Duodenal mucosa (tissue), 2 donors: ENCODE measurements at regions not wholly inside any gene's neighbourhood (a gene's known extent, or its start where the extent isn't known, plus 50 kb on each side); places are given as distances from the start of the nearest gene placed in this dataset.
"Not testable (repeated sequence)": the region's sequence is repeated elsewhere in the genome, so short reads cannot be mapped to it uniquely, and the experiment has no call there.

Experiments
- H3K27ac ChIP-seq: one replicate; pipeline ENCODE4 v1.7.0; 2013; ENCODE audit warnings: low read depth, low read length
- H3K27me3 ChIP-seq, 2 donors: one replicate each; pipeline ENCODE4 v1.7.0; 2013; ENCODE audit warnings: low read length in 2 of 2, control low read depth in 1 of 2; ENCODE audit not compliant: insufficient read depth in 2 of 2, control insufficient read depth in 1 of 2
- H3K36me3 ChIP-seq, 2 donors: one replicate each; pipeline ENCODE4 v1.7.0; 2013; ENCODE audit warnings: low read length in 2 of 2, control low read depth in 1 of 2; ENCODE audit not compliant: insufficient read depth in 2 of 2, control insufficient read depth in 1 of 2
- H3K4me1 ChIP-seq, 2 donors: one replicate each; pipeline ENCODE4 v1.7.0; 2013; ENCODE audit warnings: low read length in 2 of 2, control low read depth in 1 of 2; ENCODE audit not compliant: insufficient read depth in 2 of 2, control insufficient read depth in 1 of 2
- H3K4me3 ChIP-seq, 2 donors: one replicate each; pipeline ENCODE4 v1.7.0; 2013; ENCODE audit warnings: low read length in 2 of 2, low read depth in 1 of 2
- H3K9ac ChIP-seq, 2 donors: one replicate each; pipeline ENCODE4 v1.7.0; 2013; ENCODE audit warnings: low read length in 2 of 2, low read depth in 1 of 2
- H3K9me3 ChIP-seq, 2 donors: one replicate each; pipeline ENCODE4 v1.7.0; 2013; ENCODE audit warnings: low read length in 2 of 2, control low read depth in 1 of 2; ENCODE audit not compliant: control insufficient read depth in 1 of 2

DNA sequence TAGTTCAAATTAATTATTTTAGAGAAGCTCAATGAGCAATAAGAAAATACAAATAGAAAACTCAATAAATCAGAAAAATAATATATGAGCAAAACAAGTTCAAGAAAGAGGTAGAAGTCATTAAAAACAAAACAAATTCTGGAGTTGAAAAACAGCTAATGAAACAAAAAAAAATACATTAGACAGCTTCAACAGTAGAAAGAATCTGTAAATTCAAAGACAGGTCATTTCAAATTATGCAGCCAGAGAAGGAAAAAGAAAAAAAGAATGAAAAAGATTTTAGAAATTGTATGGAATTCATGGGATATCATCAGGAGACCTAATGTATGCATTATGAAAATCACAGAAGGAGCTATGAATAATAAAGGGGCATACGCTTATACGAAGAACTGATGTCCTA is 795.3 kb upstream of the ADGRB3 start:
- Histone ChIP-seq H3K27ac (no peak overlapping the region), H3K36me3 (no peaks in the 10 kb centered on the region), H3K27me3 (no peaks in the 10 kb centered on the region), H3K9ac (no peak overlapping the region), H3K4me1 (no peaks in the 10 kb centered on the region), H3K4me3 (no peak overlapping the region), H3K9me3 (peaks cover 3 to 10% of the 10 kb centered on the region in 2 donors)

DNA sequence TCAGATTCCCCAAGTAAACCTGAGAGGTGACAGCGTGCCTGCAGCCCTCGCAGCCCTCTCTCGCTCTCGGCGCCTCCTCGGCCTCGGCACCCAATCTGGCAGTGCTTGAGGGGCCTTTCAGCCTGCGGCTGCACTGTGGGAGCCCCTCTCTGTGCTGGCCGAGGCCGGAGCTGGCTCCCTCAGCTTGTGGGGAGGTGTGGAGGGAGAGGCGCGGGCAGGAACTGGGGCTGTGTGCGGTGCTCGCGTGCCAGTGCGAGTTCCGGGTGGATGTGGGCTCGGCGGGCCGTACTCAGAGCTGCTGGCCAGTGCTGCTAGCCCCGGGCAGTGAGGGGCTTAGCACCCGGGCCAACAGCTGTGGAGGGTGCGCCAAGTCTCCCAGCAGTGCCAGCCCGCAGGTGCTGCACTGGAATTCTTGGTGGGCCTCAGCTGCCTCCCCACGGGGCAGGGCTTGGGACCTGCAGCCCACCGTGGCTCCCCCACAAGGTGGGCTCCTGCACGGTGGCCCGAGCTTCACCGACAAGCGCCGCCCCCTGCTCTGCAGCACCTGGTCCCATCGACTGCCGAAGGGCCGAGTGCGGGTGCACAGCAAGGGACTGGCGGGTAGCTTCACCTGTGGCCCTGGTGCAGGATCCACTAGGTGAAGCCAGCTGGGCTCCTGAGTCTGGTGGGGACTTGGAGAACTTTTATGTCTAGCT is 809.7 kb upstream of the ADGRB3 start:
- Histone ChIP-seq H3K27ac (no peak overlapping the region), H3K36me3 (no peaks in the 10 kb centered on the region), H3K9ac (no peak overlapping the region), H3K27me3 (no peaks in the 10 kb centered on the region), H3K4me1 (no peaks in the 10 kb centered on the region), H3K9me3 (peaks cover 6% of the 10 kb centered on the region in 2 donors), H3K4me3 (no peak overlapping the region)

DNA sequence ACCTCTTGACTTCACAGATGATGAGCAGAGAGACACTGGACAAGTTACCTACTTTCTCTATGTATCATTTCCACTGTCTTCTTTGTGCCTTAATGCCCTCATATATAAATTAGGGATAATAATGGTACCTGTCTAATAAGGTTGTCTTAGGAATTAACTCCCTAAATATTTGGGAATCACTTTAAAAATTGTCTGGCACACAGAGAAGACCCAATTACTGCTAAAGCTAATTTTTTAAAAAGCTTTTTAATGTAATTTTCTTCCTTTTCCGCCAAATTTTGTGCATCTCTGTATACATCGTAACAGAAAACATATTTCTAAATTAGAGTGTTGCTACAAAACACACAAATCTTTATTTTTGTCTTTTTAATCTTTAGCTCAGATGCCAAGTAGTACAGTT is 816.8 kb upstream of the ADGRB3 start:
- Histone ChIP-seq H3K27ac (no peak overlapping the region), H3K4me1 (no peaks in the 10 kb centered on the region), H3K27me3 (no peaks in the 10 kb centered on the region), H3K9me3 (peaks cover 7 to 10% of the 10 kb centered on the region in 2 donors), H3K4me3 (no peak overlapping the region), H3K9ac (no peak overlapping the region), H3K36me3 (no peaks in the 10 kb centered on the region)

DNA sequence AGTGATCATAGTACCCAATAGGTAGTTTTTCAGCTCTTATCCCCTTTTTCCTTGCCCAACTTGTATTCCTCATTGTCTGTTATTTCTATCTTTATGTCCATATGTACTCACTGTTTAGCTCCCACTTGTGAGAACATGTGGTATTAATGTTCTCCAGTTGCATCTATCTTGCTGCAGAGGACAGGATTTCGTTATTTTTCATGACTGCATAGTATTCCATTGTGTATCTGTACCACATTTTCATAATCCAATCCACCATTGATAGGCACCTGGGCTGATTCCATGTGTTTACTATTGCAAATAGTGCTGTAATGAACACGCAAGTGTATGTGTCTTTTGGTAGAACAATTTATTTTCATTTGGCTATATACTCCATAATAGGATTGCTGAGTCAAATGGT is 819.5 kb upstream of the ADGRB3 start:
- H3K9ac ChIP-seq, result no peak overlapping the region
- H3K9me3 ChIP-seq, result peaks cover 19 to 24% of the 10 kb centered on the region in 2 donors
- no peaks in the 10 kb centered on the region for H3K27me3 ChIP-seq

DNA sequence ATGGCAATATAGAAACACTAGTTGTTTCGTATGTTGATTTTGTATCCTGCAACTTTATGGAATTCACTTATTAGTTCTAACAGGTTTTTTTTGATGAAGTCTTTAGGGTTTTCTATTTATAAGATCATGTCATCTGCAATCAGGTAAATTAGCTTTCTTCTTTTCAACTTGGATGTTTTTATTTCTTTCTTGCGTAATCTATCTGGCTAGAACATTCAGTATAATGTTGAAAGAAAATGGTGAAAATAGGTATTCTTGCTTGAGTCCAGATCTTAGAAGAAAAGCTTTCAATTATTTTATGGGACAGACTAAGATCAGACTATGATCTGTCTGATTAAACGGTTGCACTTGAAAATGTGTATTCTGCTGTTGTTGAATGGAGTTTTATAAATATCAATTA is 820.8 kb upstream of the ADGRB3 start:
- no peak overlapping the region for H3K27ac ChIP-seq
- H3K9ac ChIP-seq, result no peak overlapping the region
- no peaks in the 10 kb centered on the region for H3K4me1 ChIP-seq
- H3K27me3 ChIP-seq, result no peaks in the 10 kb centered on the region
- H3K4me3 ChIP-seq, result no peak overlapping the region
- H3K9me3 ChIP-seq, result peaks cover 18 to 24% of the 10 kb centered on the region in 2 donors
- no peaks in the 10 kb centered on the region for H3K36me3 ChIP-seq

More for the DNA sequence above, 819.5 kb upstream of the ADGRB3 start:
- Histone ChIP-seq H3K36me3 (no peaks in the 10 kb centered on the region), H3K4me3 (no peak overlapping the region), H3K4me1 (no peaks in the 10 kb centered on the region), H3K27ac (no peak overlapping the region)

DNA sequence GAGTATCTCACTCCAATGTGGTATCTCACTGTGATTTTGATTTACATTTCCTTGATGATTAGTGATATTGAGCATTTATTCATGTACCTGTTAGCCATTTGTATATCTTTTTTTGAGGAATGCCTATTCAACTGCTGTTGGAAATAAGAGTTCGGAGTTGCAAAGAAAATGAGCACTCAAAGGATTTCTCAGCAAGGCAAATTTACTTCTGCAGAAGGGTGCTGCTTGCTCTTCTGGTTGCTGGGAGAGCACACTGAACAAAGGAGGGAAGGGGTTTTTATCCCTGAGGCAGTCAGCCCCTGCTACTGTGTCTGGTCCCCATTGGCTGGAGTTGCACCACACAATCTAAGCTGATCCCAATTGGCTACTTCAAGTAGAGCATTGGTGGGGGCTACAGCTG is 822.4 kb upstream of the ADGRB3 start:
- Histone ChIP-seq H3K9me3 (peaks cover 18 to 24% of the 10 kb centered on the region in 2 donors), H3K4me1 (no peaks in the 10 kb centered on the region), H3K4me3 (no peak overlapping the region), H3K36me3 (no peaks in the 10 kb centered on the region), H3K27me3 (no peaks in the 10 kb centered on the region), H3K27ac (no peak overlapping the region), H3K9ac (no peak overlapping the region)

DNA sequence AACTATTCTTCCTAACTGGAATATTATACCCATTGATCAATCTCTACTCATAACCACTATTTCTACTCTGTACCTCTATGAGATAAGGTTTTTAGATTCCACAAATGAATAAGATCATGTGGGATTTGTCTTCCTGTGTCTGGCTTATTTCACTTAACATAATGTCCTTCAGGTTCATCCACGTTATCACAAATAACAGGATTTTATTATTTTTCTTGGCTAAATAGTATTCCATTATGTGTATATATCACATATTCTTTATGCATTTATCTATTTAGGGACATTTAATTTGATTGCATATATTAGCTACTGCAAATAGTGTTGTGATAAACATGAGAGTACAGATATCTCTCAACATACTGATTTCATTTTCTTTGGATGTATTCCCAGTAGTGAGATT is 823.0 kb upstream of the ADGRB3 start:
- Histone ChIP-seq H3K4me1 (no peaks in the 10 kb centered on the region), H3K9me3 (peaks cover 18 to 24% of the 10 kb centered on the region in 2 donors), H3K9ac (no peak overlapping the region), H3K27ac (no peak overlapping the region), H3K4me3 (no peak overlapping the region), H3K36me3 (no peaks in the 10 kb centered on the region), H3K27me3 (no peaks in the 10 kb centered on the region)

DNA sequence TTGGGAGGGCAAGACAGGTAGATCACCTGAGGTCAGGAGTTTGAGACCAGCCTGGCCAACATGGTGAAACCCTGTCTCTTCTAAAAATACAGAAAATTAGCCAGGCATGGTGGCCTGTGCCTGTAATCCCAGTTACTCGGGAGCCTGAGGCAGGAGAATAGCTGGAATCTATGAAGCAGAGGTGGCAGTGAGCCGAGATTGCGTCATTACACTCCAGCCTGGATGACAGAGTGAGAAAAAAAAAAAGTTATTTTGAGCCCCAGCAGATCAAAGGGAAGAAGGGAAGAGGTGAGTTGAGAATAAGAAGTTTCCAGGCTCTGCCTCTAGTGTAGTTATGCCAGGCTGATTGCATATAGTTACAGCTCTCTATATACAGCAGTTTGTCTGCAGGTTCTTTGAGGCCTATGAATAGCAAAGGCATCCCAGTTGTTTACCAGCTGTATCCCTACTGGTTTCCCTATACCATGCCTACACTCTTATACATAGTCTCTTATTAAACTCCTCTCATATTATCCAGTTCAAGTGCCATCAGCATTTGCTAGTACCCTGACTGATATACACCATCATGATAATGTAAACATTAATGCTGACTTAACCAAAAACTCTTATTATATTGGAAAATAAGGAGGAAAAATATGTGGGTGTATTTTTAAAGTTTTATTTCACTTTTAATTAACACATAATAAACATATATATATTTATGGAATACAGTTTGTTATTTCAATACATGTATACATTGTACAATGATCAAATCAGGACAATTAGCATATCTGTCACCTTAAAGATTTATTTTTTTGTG is 823.6 kb upstream of the ADGRB3 start:
- no peak overlapping the region for H3K4me3 ChIP-seq
- H3K9ac ChIP-seq, result no peak overlapping the region
- no peaks in the 10 kb centered on the region for H3K4me1 ChIP-seq
- H3K27me3 ChIP-seq, result no peaks in the 10 kb centered on the region
- no peaks in the 10 kb centered on the region for H3K36me3 ChIP-seq
- H3K27ac ChIP-seq, result no peak overlapping the region
- peaks cover 22 to 24% of the 10 kb centered on the region in 2 donors for H3K9me3 ChIP-seq

DNA sequence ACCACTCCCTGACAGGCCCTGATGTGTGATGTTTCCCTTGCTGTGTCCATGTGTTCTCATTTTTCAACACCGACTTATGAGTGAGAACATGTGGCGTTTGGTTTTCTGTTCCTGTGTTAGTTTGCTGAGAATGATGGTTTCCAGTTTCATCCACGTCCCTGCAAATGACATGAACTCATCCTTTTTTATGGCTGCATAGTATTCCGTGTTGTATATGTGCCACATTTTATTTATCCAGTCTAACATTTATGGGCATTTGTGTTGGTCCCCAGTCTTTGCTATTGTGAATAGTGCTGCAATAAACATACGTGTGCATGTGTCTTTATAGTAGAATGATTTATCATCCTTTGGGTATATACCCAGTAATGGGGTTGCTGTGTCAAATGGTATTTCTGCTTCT is 830.3 kb upstream of the ADGRB3 start:
- not testable (repeated sequence) for H3K9ac ChIP-seq, H3K36me3 ChIP-seq, H3K4me1 ChIP-seq, H3K4me3 ChIP-seq, H3K27ac ChIP-seq, H3K27me3 ChIP-seq
- H3K9me3 ChIP-seq, result peaks cover 4 to 14% of the 10 kb centered on the region in 2 donors

DNA sequence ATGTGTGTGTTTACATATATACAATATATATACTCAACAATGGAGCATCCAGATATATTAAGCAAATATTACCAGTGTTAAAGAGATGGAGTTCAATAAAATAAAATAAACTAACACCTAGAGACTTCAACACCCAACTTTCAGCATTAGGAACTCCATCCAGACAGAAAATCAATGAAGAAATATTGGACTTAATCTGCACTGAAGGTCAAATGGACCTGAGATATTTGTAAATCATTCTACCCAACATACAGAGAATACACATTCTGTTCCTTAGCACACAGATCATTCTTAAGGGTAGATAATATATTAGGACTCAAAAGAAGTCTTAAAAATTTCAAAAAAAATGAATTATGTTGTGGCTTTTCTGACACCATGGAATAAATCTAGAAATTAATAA is 832.3 kb upstream of the ADGRB3 start:
- Histone ChIP-seq H3K4me3 (no peak overlapping the region), H3K9ac (no peak overlapping the region), H3K9me3 (peaks cover 15 to 20% of the 10 kb centered on the region in 2 donors), H3K36me3 (no peaks in the 10 kb centered on the region), H3K27me3 (no peaks in the 10 kb centered on the region), H3K4me1 (no peaks in the 10 kb centered on the region), H3K27ac (no peak overlapping the region)
